Mesenchymal stem cell (in vitro differentiated cells and primary cell): ENCODE measurements at regions not wholly inside any gene's neighbourhood (a gene's known extent, or its start where the extent isn't known, plus 50 kb on each side); places are given as distances from the start of the nearest gene placed in this dataset.

Source experiments
- DNase-seq: peaks from one replicate; pipeline ENCODE4 v3.0.0-alpha.2; 2013
- H2AFZ ChIP-seq: one replicate; pipeline ENCODE4 v1.6.1; 2013; ENCODE audit warnings: low read depth, mild to moderate bottlenecking, control low read depth, inconsistent platforms, low read length, moderate library complexity
- H2AK5ac ChIP-seq: 2 replicates; pipeline ENCODE4 v1.6.1; 2013; ENCODE audit warnings: low read length, moderate library complexity, mild to moderate bottlenecking, inconsistent platforms; ENCODE audit not compliant: severe bottlenecking
- H2BK120ac ChIP-seq: one replicate; pipeline ENCODE4 v1.6.1; 2013; ENCODE audit warnings: low read depth, mild to moderate bottlenecking, inconsistent platforms, low read length, moderate library complexity
- H2BK12ac ChIP-seq, 2 experiments: one replicate each; pipeline ENCODE4 v1.6.1; 2013; ENCODE audit warnings: inconsistent platforms in 2 of 2, low read length in 2 of 2, mild to moderate bottlenecking in 2 of 2, moderate library complexity in 2 of 2, control low read depth in 1 of 2
- H2BK15ac ChIP-seq: one replicate; pipeline ENCODE4 v1.6.1; 2013; ENCODE audit warnings: mild to moderate bottlenecking, low read depth, inconsistent platforms; ENCODE audit not compliant: poor library complexity, severe bottlenecking
- H2BK5ac ChIP-seq: 2 replicates; pipeline ENCODE4 v1.6.1; 2013; ENCODE audit warnings: low read depth, mild to moderate bottlenecking, low read length, control low read depth, inconsistent platforms; ENCODE audit not compliant: poor library complexity, severe bottlenecking
- H3K14ac ChIP-seq, 2 experiments: one replicate each; pipeline ENCODE4 v1.6.1; 2013; ENCODE audit warnings: inconsistent platforms in 2 of 2, low read length in 2 of 2, control low read depth in 1 of 2, mild to moderate bottlenecking in 1 of 2, moderate library complexity in 1 of 2
- H3K18ac ChIP-seq, 2 experiments: one replicate each; pipeline ENCODE4 v1.6.1; 2013; ENCODE audit warnings: inconsistent platforms in 2 of 2, low read length in 2 of 2, control low read depth in 1 of 2, low read depth in 1 of 2, mild to moderate bottlenecking in 1 of 2
- H3K23ac ChIP-seq, 2 experiments: one replicate each; pipeline ENCODE4 v1.6.1; 2013; ENCODE audit warnings: inconsistent platforms in 2 of 2, low read length in 2 of 2, mild to moderate bottlenecking in 2 of 2, moderate library complexity in 2 of 2, control low read depth in 1 of 2
- H3K27ac ChIP-seq: 2 replicates; pipeline ENCODE4 v1.5.1; 2013; ENCODE audit warnings: mild to moderate bottlenecking, moderate library complexity, low read length, control low read depth, inconsistent platforms; ENCODE audit not compliant: poor library complexity, severe bottlenecking
- H3K27me3 ChIP-seq, 2 experiments: 2 replicates each; pipeline versions ENCODE4 v1.6.1 to v1.7.0; 2013; ENCODE audit warnings: low read length in 2 of 2, mild to moderate bottlenecking in 2 of 2, moderate library complexity in 2 of 2, control low read depth in 1 of 2, inconsistent platforms in 1 of 2; ENCODE audit not compliant: control insufficient read depth in 1 of 2, insufficient read depth in 1 of 2
- H3K36me3 ChIP-seq, 2 experiments: 2 replicates each; pipeline versions ENCODE4 v1.6.1 to v1.7.0; 2013; ENCODE audit warnings: low read length in 2 of 2, control low read depth in 1 of 2, inconsistent platforms in 1 of 2, low read depth in 1 of 2, mild to moderate bottlenecking in 1 of 2; ENCODE audit not compliant: insufficient read depth in 2 of 2, control insufficient read depth in 1 of 2
- H3K4ac ChIP-seq, 2 experiments: one replicate each; pipeline ENCODE4 v1.6.1; 2013; ENCODE audit warnings: inconsistent platforms in 2 of 2, low read length in 2 of 2, mild to moderate bottlenecking in 2 of 2, moderate library complexity in 2 of 2, control low read depth in 1 of 2, low read depth in 1 of 2
- H3K4me1 ChIP-seq: 2 replicates; pipeline ENCODE4 v1.6.1; 2013; ENCODE audit warnings: low read depth, low read length, control low read depth; ENCODE audit not compliant: control insufficient read depth, insufficient read depth
- H3K4me2 ChIP-seq: 2 replicates; pipeline ENCODE4 v1.6.1; 2013; ENCODE audit warnings: low read length, mild to moderate bottlenecking, inconsistent platforms; ENCODE audit not compliant: poor library complexity, severe bottlenecking
- H3K4me3 ChIP-seq, 2 experiments: 2 replicates each; pipeline versions ENCODE4 v1.5.1 to v1.7.0; 2013; ENCODE audit warnings: low read length in 2 of 2, mild to moderate bottlenecking in 2 of 2, control low read depth in 1 of 2, low read depth in 1 of 2; ENCODE audit not compliant: insufficient read depth in 1 of 2
- H3K79me1 ChIP-seq: replicated peaks from 2 replicates; pipeline ENCODE4 v1.6.1; 2013; ENCODE audit warnings: mild to moderate bottlenecking, control low read depth, low read length, inconsistent platforms; ENCODE audit not compliant: poor library complexity, severe bottlenecking
- H3K9ac ChIP-seq: 2 replicates; pipeline ENCODE4 v1.7.0; 2013; ENCODE audit warnings: mild to moderate bottlenecking, low read length, moderate library complexity
- H3K9me3 ChIP-seq: 2 replicates; pipeline ENCODE4 v1.7.0; 2013; ENCODE audit warnings: mild to moderate bottlenecking, low read length; ENCODE audit not compliant: control insufficient read depth
- H4K8ac ChIP-seq: one replicate; pipeline ENCODE4 v1.6.1; 2013; ENCODE audit warnings: inconsistent platforms, mild to moderate bottlenecking, low read length, moderate library complexity
- H4K91ac ChIP-seq: one replicate; pipeline ENCODE4 v1.6.1; 2013; ENCODE audit warnings: mild to moderate bottlenecking, low read length, inconsistent platforms
- WGBS: methylation state at CpG from one replicate; pipeline ENCODE4 v1.1.7; 2013; ENCODE audit warnings: mixed read lengths; 5-methylcytosine and 5-hydroxymethylcytosine counted together

- H3K23ac ChIP-seq: no peak overlapping the region
- H3K9me3 ChIP-seq: peaks cover 19% of the 10 kb centered on the region
- H3K4ac ChIP-seq: no peak overlapping the region
- no peak overlapping the region for H2BK15ac ChIP-seq
- no peak overlapping the region for H2AK5ac ChIP-seq
- H2BK12ac ChIP-seq: no peak overlapping the region
- H3K4me3 ChIP-seq: no peak overlapping the region
- no peaks in the 10 kb centered on the region for H3K79me1 ChIP-seq
- H4K8ac ChIP-seq: no peak overlapping the region
- no peak overlapping the region for H3K27ac ChIP-seq
- no peak overlapping the region for H3K9ac ChIP-seq
- H3K14ac ChIP-seq: no peak overlapping the region
- DNase-seq: no peak
- H2AFZ ChIP-seq: no peak overlapping the region
- H2BK120ac ChIP-seq: no peak overlapping the region
- no peaks in the 10 kb centered on the region for H3K27me3 ChIP-seq
- no peak overlapping the region for H3K4me2 ChIP-seq
- no peak overlapping the region for H2BK5ac ChIP-seq
- no peak overlapping the region for H3K18ac ChIP-seq
- no peaks in the 10 kb centered on the region for H3K36me3 ChIP-seq
- H4K91ac ChIP-seq: no peak overlapping the region
- no peaks in the 10 kb centered on the region for H3K4me1 ChIP-seq
These were observed 1012.6 kb downstream of the EFNA5 start for GRCh38 chr5:106658150-106658549.

- Histone ChIP-seq H3K9ac (no peak overlapping the region), H2BK15ac (no peak overlapping the region), H3K4me2 (no peak overlapping the region), H3K79me1 (no peaks in the 10 kb centered on the region), H2AFZ (no peak overlapping the region), H4K8ac (no peak overlapping the region), H3K18ac (no peak overlapping the region), H3K14ac (no peak overlapping the region), H3K9me3 (peaks cover 19% of the 10 kb centered on the region), H3K27me3 (no peaks in the 10 kb centered on the region), H2AK5ac (no peak overlapping the region), H3K4me3 (no peak overlapping the region), H2BK5ac (no peak overlapping the region), H4K91ac (no peak overlapping the region), H2BK120ac (no peak overlapping the region), H3K4ac (no peak overlapping the region), H3K4me1 (no peaks in the 10 kb centered on the region), H3K27ac (no peak overlapping the region), H2BK12ac (no peak overlapping the region), H3K36me3 (no peaks in the 10 kb centered on the region), H3K23ac (no peak overlapping the region)
- 86% methylated on average over 1 of the region's 2 CpGs for WGBS
- DNase-seq: no peak
These were observed 1013.9 kb downstream of the EFNA5 start for GRCh38 chr5:106656821-106657220.

- Histone ChIP-seq H3K9ac (no peak overlapping the region), H2BK15ac (no peak overlapping the region), H2AFZ (no peak overlapping the region), H3K36me3 (no peaks in the 10 kb centered on the region), H3K4ac (no peak overlapping the region), H3K79me1 (no peaks in the 10 kb centered on the region), H3K27ac (no peak overlapping the region), H2BK120ac (no peak overlapping the region), H3K14ac (no peak overlapping the region), H2BK5ac (no peak overlapping the region), H3K4me1 (no peaks in the 10 kb centered on the region), H3K18ac (no peak overlapping the region), H3K4me2 (no peak overlapping the region), H4K91ac (no peak overlapping the region), H3K27me3 (no peaks in the 10 kb centered on the region), H4K8ac (no peak overlapping the region), H2AK5ac (no peak overlapping the region), H3K23ac (no peak overlapping the region), H2BK12ac (no peak overlapping the region), H3K9me3 (no peaks in the 10 kb centered on the region), H3K4me3 (no peak overlapping the region)
- DNase-seq: no peak
These were observed 1021.7 kb downstream of the EFNA5 start for GRCh38 chr5:106649031-106649430.

- 100% methylated on average over 1 of the region's 2 CpGs for WGBS
- Histone ChIP-seq H3K23ac (no peak overlapping the region), H3K36me3 (no peaks in the 10 kb centered on the region), H3K9me3 (no peaks in the 10 kb centered on the region), H2BK12ac (no peak overlapping the region), H3K9ac (no peak overlapping the region), H3K4ac (no peak overlapping the region), H3K79me1 (no peaks in the 10 kb centered on the region), H2BK120ac (no peak overlapping the region), H4K8ac (no peak overlapping the region), H4K91ac (no peak overlapping the region), H2BK5ac (no peak overlapping the region), H2AK5ac (no peak overlapping the region), H3K27me3 (no peaks in the 10 kb centered on the region), H3K14ac (no peak overlapping the region), H2AFZ (peak overlapping the region; percentile 46), H2BK15ac (no peak overlapping the region), H3K4me2 (no peak overlapping the region), H3K18ac (no peak overlapping the region), H3K4me3 (no peak overlapping the region), H3K4me1 (no peaks in the 10 kb centered on the region), H3K27ac (no peak overlapping the region)
- DNase-seq: no peak
These were observed 1022.3 kb downstream of the EFNA5 start for GRCh38 chr5:106648401-106648800.
